ENCODE measurements at regions not wholly inside any gene's neighbourhood (a gene's known extent, or its start where the extent isn't known, plus 50 kb on each side); places are given as distances from the start of the nearest gene placed in this dataset.

DNA sequence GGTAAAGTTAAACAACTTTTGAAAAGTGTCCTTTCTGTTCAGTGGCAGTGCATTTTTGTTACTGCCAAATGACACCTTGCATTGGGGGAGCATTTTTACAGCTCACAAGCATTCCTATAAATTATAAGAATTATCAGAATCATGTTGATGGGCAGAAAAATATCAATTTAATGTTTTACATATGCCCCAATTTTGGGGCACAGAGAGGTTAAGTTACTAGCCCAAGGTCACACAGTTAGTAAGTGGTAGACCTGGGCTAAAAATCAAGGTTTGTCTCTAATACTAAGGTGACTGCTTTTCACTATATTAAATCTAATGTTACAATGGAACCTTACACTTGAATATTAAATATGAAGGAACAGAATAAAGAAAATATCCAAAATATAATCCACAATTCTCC lies 180.1 kb upstream of the IVNS1ABP start:
- DNase-seq, result no peak

GRCh38 chr1:185495898-185496297 lies 178.9 kb upstream of the IVNS1ABP start:
- DNase-seq, result no peak

- DNase-seq, result no peak
Observed at GRCh38 chr1:185495007-185495406, 178.0 kb upstream of the IVNS1ABP start.

DNA sequence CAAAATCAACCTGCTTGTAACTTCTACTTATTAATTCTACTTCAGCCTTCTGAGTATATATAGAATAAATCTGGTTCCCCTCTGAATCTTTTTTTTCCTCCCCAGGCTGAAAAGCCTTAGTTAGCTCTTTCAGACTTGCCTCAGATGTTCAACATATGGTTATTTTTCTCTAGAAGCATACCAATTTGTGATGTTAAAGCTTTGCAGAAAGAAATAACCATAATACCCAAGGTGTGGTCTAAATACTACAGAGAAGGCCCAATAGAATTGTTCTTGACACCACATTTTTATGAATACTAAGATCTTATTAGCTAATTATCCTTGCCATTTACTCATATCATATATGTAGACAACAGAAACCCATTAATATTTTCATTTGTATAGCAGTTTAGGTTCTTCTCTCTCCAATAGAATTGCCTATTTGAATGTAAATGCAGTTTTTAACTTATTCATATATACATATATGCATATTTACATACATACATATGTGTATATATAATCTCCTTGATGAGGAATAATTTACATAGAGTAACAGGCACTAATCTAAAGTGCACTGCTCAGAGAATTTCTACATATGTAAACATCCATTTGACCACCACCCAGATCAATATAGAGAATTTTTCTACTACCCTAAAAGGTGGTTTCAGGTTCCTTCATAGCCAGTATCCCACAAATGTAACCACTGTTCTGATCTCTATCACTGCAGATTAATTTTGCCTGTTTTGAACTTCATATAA lies 175.2 kb upstream of the IVNS1ABP start:
- DNase-seq, result no peak

DNA sequence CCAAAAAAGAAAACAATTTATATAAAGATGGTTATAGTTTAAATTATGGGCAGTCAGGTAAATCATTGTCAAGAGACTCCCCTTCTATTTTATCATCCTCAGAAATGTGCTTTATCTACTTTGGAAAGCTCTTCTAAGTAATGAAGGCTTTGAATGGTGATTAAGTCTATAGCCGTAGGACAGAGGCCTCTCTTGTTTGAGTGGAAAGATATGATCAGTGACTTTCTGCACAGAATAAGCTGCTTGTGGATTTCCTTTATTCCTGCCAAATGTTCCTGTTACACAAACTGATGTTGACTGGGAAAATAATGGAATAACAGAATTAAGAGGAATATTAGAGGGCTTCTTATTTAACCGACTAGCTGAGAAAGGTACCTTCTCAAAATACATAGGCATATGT lies 174.6 kb upstream of the IVNS1ABP start:
- DNase-seq, result no peak

- DNase-seq, result no peak
Observed at GRCh38 chr1:185490924-185491323, 173.9 kb upstream of the IVNS1ABP start.

DNA sequence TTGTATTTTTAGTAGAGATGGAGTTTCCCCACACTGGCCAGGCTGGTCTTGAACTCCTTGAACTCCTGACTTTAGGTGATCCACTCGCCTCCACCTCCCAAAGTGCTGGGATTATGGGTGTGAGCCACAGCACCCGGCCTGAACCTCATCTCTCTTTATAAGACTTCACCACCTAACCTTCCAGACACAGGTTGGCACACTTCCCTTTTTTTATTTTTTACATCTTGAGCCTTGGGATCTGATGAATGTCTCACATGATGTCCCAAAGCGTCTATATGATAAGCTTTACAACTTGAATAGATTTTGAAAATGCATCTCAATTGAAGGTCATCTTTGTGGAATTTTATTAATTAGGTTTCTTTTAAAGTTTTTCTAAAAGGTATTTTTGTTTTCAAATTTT lies 172.4 kb upstream of the IVNS1ABP start:
- no peak for DNase-seq

DNA sequence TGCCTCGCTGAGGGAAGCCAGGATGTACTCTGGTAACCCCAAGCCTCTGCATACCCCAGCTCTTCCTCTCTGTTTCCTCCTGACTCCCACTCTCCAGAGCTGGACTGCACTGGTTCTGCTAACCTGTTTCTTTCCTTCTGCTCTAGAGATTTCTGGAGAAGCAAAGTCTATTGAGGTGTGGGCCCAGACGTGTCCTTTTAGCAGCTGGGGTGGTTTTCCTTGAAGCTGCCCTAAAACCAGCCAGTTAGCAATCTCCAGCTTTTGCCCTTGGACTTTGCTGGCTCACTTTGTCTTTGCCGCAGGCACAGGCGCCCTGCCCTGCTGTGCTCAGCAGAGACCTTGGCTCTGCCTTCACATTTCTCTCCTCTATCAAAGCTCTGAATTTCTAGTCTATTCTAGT lies 171.8 kb upstream of the IVNS1ABP start:
- DNase-seq, result no peak

- DNase-seq, result no peak
Observed at GRCh38 chr1:185487936-185488335, 170.9 kb upstream of the IVNS1ABP start.

DNA sequence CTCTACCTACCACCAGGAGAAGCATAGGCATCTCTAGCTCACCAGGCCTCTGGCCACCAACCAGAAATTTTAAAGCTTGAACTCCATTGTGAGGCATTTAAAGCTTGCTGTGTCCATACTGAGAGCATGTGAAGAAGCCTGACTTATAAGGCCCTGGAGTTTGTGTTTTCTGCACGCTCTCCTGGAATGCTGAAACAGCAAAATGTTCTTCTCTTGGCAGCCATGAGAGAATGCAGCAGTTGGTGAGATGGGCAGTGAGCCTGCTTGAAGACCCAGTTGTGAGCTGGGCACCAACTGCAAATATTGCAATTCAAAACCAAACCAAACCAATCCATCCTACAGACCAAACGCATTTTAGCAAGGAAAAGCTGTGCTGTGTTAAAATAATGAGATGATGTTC lies 170.0 kb upstream of the IVNS1ABP start:
- no peak for DNase-seq

DNA sequence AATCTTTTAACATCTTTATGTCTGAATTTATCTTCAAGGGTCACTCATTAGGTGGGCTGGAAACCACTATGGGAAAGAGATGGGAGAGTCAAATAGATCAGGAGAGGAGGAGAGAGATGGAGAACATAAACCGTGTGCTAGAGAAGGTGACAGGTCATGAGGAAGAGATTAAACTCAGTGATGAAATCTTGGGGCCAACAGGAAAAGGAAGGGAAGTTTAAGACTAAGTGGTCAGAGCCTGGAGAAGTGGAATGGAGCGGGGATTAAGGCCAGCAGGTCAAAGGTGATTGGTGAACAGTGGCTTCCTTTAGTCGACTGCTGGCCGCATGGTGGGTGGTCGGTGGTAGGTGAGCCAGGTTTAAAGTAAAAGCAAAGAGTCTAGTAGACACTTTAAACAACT lies 169.3 kb upstream of the IVNS1ABP start:
- no peak for DNase-seq

DNA sequence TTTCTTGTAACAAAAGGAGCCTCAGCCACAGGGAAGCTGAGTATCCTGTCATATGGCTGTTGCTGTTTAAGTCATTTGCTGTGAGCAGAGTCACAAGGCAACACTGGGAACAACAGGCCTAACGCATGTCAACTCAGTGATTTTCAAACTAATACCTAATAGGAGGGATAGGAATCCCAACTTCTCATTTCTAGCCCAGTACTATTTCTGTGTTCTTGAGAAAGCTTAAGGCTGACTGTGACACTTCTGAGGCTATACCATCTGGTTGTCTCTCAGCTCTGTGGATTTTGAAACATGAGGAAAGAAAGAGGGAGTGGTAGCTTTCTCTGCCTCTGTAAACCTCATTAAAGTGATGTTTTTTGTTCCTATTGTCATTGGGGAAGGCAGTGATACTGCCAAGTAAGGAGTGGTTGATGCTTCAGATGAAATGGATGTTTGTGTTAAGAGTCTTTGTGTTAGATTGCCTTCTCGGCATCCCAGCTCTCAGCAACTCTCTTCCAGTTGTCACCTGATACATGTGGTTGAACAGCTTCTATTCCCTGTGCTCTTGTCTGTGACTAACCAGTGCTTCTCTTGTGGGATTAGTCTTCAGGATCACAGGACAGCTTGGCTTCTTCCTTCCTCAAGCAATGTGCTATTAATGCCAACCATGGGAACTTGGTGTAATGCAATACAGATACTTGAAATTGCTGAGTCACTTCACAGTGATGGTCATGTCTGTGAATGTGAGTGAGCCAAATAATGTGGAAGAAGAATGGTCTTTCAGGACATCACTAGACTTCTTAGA lies 166.8 kb upstream of the IVNS1ABP start:
- peak; percentile 15 for DNase-seq

- DNase-seq, result no peak
Observed at GRCh38 chr1:185483217-185483616, 166.2 kb upstream of the IVNS1ABP start.

GRCh38 chr1:185480545-185480944 lies 163.5 kb upstream of the IVNS1ABP start:
- DNase-seq, result no peak

- no peak for DNase-seq
Observed at GRCh38 chr1:185479796-185480195, 162.8 kb upstream of the IVNS1ABP start.

DNA sequence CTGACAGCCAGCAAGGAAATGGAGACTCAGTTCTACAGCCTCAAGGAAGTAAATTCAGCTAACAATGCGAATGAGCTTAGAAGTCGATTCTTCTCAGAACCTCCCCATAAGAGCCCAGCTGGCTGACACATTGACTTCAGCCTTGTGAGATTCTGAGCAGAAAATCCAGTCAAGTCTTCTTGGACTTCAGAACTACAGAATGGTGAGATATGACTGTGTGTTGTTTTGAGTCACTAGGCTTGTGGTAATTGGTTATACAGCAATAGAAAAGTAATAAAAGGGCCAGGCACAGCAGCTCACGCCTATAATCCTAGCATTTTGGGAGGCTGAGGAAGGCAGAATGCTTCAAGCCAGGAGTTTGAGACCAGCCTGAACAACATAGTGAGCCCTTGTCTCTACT lies 161.8 kb upstream of the IVNS1ABP start:
- DNase-seq, result no peak

- DNase-seq, result no peak
Observed at GRCh38 chr1:185477638-185478580, 160.9 kb upstream of the IVNS1ABP start.

DNA sequence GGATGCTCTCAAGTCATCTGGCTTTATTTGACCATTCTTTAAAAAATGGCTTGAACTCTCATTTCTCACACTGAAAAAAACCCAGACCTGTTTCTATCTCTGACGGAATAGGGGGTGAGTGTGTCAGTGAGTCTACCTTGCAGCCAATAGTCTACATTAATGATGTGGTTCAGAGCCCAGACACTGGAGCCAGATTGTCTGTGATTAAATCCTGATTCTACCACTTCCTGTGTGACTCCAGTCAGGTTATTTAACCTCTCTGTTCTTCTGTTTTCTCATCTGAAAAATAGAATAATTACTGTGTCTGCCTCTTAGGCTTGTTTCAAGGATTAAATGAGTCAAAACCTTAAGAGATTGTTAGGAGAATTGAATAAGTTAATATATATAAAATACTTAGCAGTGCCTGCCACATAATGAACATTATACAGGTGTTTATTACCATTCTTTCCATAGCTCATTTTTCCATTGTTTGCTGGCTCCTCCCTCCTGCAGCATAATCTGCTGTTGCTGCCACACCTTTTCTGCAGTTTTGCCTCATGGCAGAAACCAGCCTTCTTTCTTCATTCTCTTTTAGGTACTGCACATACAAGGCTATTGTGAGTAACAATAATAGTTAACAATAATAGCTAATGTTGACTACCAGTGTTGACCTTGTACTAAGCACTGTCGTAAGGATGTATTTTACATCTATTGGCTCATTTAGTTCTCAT lies 157.6 kb upstream of the IVNS1ABP start:
- DNase-seq, result no peak

DNA sequence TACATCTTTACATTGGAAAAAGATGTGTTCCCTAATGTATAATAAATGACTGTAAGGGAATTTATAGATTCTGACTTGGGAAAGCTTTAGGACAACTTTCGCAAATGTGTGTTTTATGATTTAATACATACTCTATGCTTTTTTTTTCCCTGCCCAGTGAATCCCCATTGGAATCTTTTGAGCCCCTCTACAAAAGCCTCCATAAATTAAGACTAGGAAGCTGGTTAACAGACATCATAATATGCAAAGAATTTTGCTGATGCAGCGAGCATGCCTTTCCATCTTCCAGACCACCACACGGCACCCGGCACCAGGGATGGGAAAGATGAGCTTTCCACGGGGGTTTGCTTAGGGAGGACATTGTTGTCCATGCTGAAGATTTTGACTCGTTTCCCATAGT lies 156.1 kb upstream of the IVNS1ABP start:
- no peak for DNase-seq

- no peak for DNase-seq
Observed at GRCh38 chr1:185468626-185469025, 151.6 kb upstream of the IVNS1ABP start.

GRCh38 chr1:185467122-185467521 lies 150.1 kb upstream of the IVNS1ABP start:
- no peak for DNase-seq

DNA sequence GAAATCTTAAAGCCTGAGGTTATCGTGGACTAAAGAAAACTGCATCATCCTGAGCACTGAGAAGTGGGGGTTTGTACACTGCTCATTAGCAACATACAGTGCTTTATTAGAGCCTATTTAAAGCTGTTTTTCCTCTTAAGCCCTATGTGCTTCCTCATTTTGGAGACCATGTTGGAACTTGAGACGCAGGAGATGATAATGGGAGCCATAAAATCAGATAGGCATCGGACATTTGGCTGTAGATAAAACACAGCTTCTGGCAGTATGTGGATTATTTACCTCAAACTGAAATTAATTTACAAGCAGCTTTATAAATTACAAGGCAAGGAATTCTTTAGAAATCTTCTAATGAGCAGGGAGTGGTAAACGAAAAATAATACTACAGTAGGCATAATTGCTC lies 147.7 kb upstream of the IVNS1ABP start:
- DNase-seq, result no peak

DNA sequence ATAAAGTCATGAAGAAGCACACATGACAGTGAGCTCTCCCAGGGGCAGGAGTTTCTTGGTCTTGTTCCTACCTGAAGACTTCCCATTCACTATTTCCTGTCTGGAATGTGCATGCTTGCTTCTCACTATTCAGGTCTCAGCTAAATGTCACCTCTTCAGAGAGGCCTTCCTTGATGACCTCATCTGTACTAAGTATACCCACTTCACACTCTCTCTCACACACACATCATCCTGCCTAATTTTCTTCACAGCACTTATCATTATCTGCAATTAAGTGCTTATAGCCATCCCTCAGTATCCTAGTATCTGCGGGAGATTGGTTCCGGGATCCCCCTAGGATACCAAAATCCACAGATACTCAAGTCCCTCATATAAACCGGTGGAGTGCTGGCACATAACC lies 146.4 kb upstream of the IVNS1ABP start:
- no peak for DNase-seq
